GM13977 (cell line): ENCODE measurements at regions not wholly inside any gene's neighbourhood (a gene's known extent, or its start where the extent isn't known, plus 50 kb on each side); places are given as distances from the start of the nearest gene placed in this dataset.

Experiments
- DNase-seq: peaks from one replicate; pipeline ENCODE4 v3.0.0; 2012; ENCODE audit warnings: low spot score
- CTCF ChIP-seq: IDR thresholded peaks from 2 replicates; pipeline ENCODE4 v1.5.1; 2012; ENCODE audit warnings: mild to moderate bottlenecking, control low read depth; ENCODE audit not compliant: insufficient read depth; ENCODE audit errors: extremely low read depth, missing control alignments
- in situ Hi-C: fragments of 300-500 bp; cut with MboI; formaldehyde crosslinking; loops from one replicate; pipeline ENCODE4 v1.12.0; 2022; ENCODE audit warnings: low sequenced_read_pairs, low pct_unique_long_range_greater_than_20kb, mixed read lengths, inconsistent platforms; ENCODE audit not compliant: unreplicated experiment

GRCh38 chr2:139296672-139297209 is 516.6 kb upstream of the NXPH2 start:
- no peak for TF ChIP-seq CTCF
- DNase-seq = no peak
- in situ Hi-C loops = no loop called here

GRCh38 chr2:139293992-139294548 is 513.9 kb upstream of the NXPH2 start:
- TF ChIP-seq CTCF = no peak
- in situ Hi-C loops = no loop called here
- no peak for DNase-seq

GRCh38 chr2:139281124-139281523 is 500.9 kb upstream of the NXPH2 start:
- TF ChIP-seq CTCF = no peak
- in situ Hi-C loops = no loop called here
- no peak for DNase-seq

- in situ Hi-C loops = no loop called here
- DNase-seq = no peak
- no peak for TF ChIP-seq CTCF
These were observed 491.7 kb upstream of the NXPH2 start for GRCh38 chr2:139271879-139272278.

- no peak for TF ChIP-seq CTCF
- DNase-seq = no peak
- in situ Hi-C loops = no loop called here
These were observed 491.0 kb upstream of the NXPH2 start for GRCh38 chr2:139271149-139271548.

GRCh38 chr2:139260052-139260430 is 479.9 kb upstream of the NXPH2 start:
- in situ Hi-C loops = no loop called here
- no peak for DNase-seq
- no peak for TF ChIP-seq CTCF
